ENCODE measurements at regions not wholly inside any gene's neighbourhood (a gene's known extent, or its start where the extent isn't known, plus 50 kb on each side); places are given as distances from the start of the nearest gene placed in this dataset.

- H3K9me3 ChIP-seq (ENCODE audit: control insufficient read depth in 5 of 5, low read length in 5 of 5) = no peaks in the 10 kb centered on the region
- no peak overlapping the region for H3K4me3 ChIP-seq (ENCODE audit: low read depth in 1 of 5, low read length in 5 of 5)
- no peaks in the 10 kb centered on the region for H3K36me3 ChIP-seq (ENCODE audit: control insufficient read depth in 5 of 5, insufficient read depth in 5 of 5, low read length in 5 of 5)
- H3K4me1 ChIP-seq (ENCODE audit: control insufficient read depth in 5 of 5, insufficient read depth in 5 of 5, low read length in 5 of 5) = no peaks in the 10 kb centered on the region
- H3K9ac ChIP-seq (ENCODE audit: low read length in 5 of 5) = no peak overlapping the region
- H3K27ac ChIP-seq (ENCODE audit: low read depth, low read length) = no peak overlapping the region
- H3K27me3 ChIP-seq (ENCODE audit: control insufficient read depth in 5 of 5, insufficient read depth in 4 of 5, low read length in 5 of 5) = no peaks in the 10 kb centered on the region
Measured at GRCh38 chr6:93927731-93928130, 508.4 kb upstream of the EPHA7 start.

- no peaks in the 10 kb centered on the region for H3K9me3 ChIP-seq (ENCODE audit: control insufficient read depth in 5 of 5, low read length in 5 of 5)
- H3K4me1 ChIP-seq (ENCODE audit: control insufficient read depth in 5 of 5, insufficient read depth in 5 of 5, low read length in 5 of 5) = no peaks in the 10 kb centered on the region
- no peak overlapping the region for H3K27ac ChIP-seq (ENCODE audit: low read depth, low read length)
- no peaks in the 10 kb centered on the region for H3K27me3 ChIP-seq (ENCODE audit: control insufficient read depth in 5 of 5, insufficient read depth in 4 of 5, low read length in 5 of 5)
- no peak overlapping the region for H3K4me3 ChIP-seq (ENCODE audit: low read depth in 1 of 5, low read length in 5 of 5)
- no peaks in the 10 kb centered on the region for H3K36me3 ChIP-seq (ENCODE audit: control insufficient read depth in 5 of 5, insufficient read depth in 5 of 5, low read length in 5 of 5)
- no peak overlapping the region for H3K9ac ChIP-seq (ENCODE audit: low read length in 5 of 5)
Measured at GRCh38 chr6:93919365-93919764, 500.0 kb upstream of the EPHA7 start.

DNA sequence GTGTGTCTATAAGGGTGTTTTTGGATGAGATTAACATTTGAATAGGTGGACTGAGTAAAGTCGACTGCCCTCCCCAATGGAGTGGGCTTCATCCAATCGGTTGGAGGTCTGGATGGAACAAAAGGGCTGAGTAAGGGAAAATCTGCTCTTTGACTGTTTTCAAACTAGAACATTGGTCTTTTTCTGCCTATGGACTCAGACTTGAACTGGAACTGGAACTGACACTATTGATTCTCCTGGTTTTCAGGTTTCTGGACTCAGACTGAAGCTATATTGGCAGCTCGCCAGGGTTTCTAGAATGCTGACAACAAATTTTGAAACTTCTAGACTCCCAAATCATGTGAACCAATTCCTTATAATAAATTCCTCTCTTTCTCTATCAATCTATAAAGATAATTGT, 498.9 kb upstream of the EPHA7 start:
- Histone ChIP-seq H3K4me1 (ENCODE audit: control insufficient read depth in 5 of 5, insufficient read depth in 5 of 5, low read length in 5 of 5) (no peaks in the 10 kb centered on the region), H3K4me3 (ENCODE audit: low read depth in 1 of 5, low read length in 5 of 5) (no peak overlapping the region), H3K27me3 (ENCODE audit: control insufficient read depth in 5 of 5, insufficient read depth in 4 of 5, low read length in 5 of 5) (no peaks in the 10 kb centered on the region), H3K36me3 (ENCODE audit: control insufficient read depth in 5 of 5, insufficient read depth in 5 of 5, low read length in 5 of 5) (no peaks in the 10 kb centered on the region), H3K9ac (ENCODE audit: low read length in 5 of 5) (no peak overlapping the region), H3K27ac (ENCODE audit: low read depth, low read length) (no peak overlapping the region), H3K9me3 (ENCODE audit: control insufficient read depth in 5 of 5, low read length in 5 of 5) (no peaks in the 10 kb centered on the region)

DNA sequence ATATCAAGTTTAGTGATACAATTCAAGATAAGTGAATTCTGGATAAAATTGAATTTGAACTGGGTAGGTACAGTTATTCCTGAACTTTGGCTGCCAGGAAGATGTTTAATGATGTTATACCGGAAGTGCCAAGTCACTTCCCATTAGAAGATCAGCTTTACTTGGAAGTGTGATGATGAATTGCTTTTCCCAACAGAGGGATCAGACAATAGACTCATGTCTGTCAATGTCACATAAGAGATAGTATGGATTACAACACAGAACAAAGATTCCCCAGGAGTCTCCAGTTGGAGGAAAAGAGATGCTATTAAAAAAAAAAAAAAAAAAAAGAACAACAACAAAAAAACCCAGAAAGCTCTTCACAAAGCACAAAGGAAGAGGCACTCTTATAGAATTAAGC, 497.9 kb upstream of the EPHA7 start:
- H3K27me3 ChIP-seq (ENCODE audit: control insufficient read depth in 5 of 5, insufficient read depth in 4 of 5, low read length in 5 of 5) = no peaks in the 10 kb centered on the region
- no peaks in the 10 kb centered on the region for H3K9me3 ChIP-seq (ENCODE audit: control insufficient read depth in 5 of 5, low read length in 5 of 5)
- no peaks in the 10 kb centered on the region for H3K36me3 ChIP-seq (ENCODE audit: control insufficient read depth in 5 of 5, insufficient read depth in 5 of 5, low read length in 5 of 5)
- H3K4me3 ChIP-seq (ENCODE audit: low read depth in 1 of 5, low read length in 5 of 5) = no peak overlapping the region
- H3K9ac ChIP-seq (ENCODE audit: low read length in 5 of 5) = no peak overlapping the region
- H3K27ac ChIP-seq (ENCODE audit: low read depth, low read length) = no peak overlapping the region
- no peaks in the 10 kb centered on the region for H3K4me1 ChIP-seq (ENCODE audit: control insufficient read depth in 5 of 5, insufficient read depth in 5 of 5, low read length in 5 of 5)

- H3K9ac ChIP-seq (ENCODE audit: low read length in 5 of 5) = no peak overlapping the region
- H3K27ac ChIP-seq (ENCODE audit: low read depth, low read length) = no peak overlapping the region
- no peaks in the 10 kb centered on the region for H3K4me1 ChIP-seq (ENCODE audit: control insufficient read depth in 5 of 5, insufficient read depth in 5 of 5, low read length in 5 of 5)
- no peaks in the 10 kb centered on the region for H3K27me3 ChIP-seq (ENCODE audit: control insufficient read depth in 5 of 5, insufficient read depth in 4 of 5, low read length in 5 of 5)
- H3K9me3 ChIP-seq (ENCODE audit: control insufficient read depth in 5 of 5, low read length in 5 of 5) = no peaks in the 10 kb centered on the region
- no peaks in the 10 kb centered on the region for H3K36me3 ChIP-seq (ENCODE audit: control insufficient read depth in 5 of 5, insufficient read depth in 5 of 5, low read length in 5 of 5)
- no peak overlapping the region for H3K4me3 ChIP-seq (ENCODE audit: low read depth in 1 of 5, low read length in 5 of 5)
Measured at GRCh38 chr6:93916716-93917115, 497.4 kb upstream of the EPHA7 start.

DNA sequence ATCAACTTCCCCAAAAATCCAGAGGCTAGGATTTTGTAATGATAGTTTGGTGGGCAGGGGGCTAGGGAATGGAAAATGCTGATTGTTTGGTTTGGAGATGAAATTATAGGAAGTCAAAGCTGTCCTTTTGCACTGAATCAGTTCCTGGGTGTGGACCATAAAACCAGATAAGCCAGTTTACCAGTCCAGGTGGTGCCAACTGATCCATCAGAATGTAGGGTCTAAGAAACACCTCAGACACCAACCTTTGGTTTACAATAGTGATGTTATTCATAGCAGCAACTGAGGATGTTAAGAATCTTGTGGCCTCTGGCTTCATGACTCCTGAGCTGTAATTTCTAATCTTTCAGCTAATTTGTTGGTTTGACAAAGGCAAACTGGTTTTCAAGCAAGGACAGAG, 496.6 kb upstream of the EPHA7 start:
- Histone ChIP-seq H3K9ac (ENCODE audit: low read length in 5 of 5) (no peak overlapping the region), H3K4me3 (ENCODE audit: low read depth in 1 of 5, low read length in 5 of 5) (no peak overlapping the region), H3K27ac (ENCODE audit: low read depth, low read length) (no peak overlapping the region), H3K4me1 (ENCODE audit: control insufficient read depth in 5 of 5, insufficient read depth in 5 of 5, low read length in 5 of 5) (no peaks in the 10 kb centered on the region), H3K36me3 (ENCODE audit: control insufficient read depth in 5 of 5, insufficient read depth in 5 of 5, low read length in 5 of 5) (no peaks in the 10 kb centered on the region), H3K27me3 (ENCODE audit: control insufficient read depth in 5 of 5, insufficient read depth in 4 of 5, low read length in 5 of 5) (no peaks in the 10 kb centered on the region), H3K9me3 (ENCODE audit: control insufficient read depth in 5 of 5, low read length in 5 of 5) (no peaks in the 10 kb centered on the region)

DNA sequence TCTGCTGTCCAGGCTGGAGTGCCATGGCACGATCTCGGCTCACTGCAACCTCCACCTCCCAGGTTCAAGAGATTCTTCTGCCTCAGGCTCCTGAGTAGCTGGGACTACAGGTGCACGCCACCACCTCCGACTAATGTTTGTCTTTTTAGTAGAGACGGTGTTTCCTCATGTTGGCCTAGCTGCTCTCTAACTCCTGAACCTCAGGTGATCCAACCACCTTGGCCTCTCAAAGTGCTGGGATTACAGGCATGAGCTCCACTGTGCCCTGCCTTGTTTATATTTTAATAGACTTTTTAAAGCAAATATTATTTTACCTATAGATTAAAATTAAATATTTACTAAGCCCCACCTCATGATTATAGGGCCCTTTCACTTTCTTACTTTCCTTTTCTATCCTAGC, 483.2 kb upstream of the EPHA7 start:
- Histone ChIP-seq H3K27ac (ENCODE audit: low read depth, low read length) (no peak overlapping the region), H3K4me3 (ENCODE audit: low read depth in 1 of 5, low read length in 5 of 5) (no peak overlapping the region), H3K9me3 (ENCODE audit: control insufficient read depth in 5 of 5, low read length in 5 of 5) (peaks cover 0 to 6% (median 0%) of the 10 kb centered on the region in 5 donors), H3K4me1 (ENCODE audit: control insufficient read depth in 5 of 5, insufficient read depth in 5 of 5, low read length in 5 of 5) (no peaks in the 10 kb centered on the region), H3K27me3 (ENCODE audit: control insufficient read depth in 5 of 5, insufficient read depth in 4 of 5, low read length in 5 of 5) (no peaks in the 10 kb centered on the region), H3K36me3 (ENCODE audit: control insufficient read depth in 5 of 5, insufficient read depth in 5 of 5, low read length in 5 of 5) (no peaks in the 10 kb centered on the region), H3K9ac (ENCODE audit: low read length in 5 of 5) (no peak overlapping the region)

GRCh38 chr6:93900142-93900541, 480.8 kb upstream of the EPHA7 start:
- H3K27ac ChIP-seq (ENCODE audit: low read depth, low read length) = no peak overlapping the region
- H3K4me1 ChIP-seq (ENCODE audit: control insufficient read depth in 5 of 5, insufficient read depth in 5 of 5, low read length in 5 of 5) = no peaks in the 10 kb centered on the region
- no peak overlapping the region for H3K4me3 ChIP-seq (ENCODE audit: low read depth in 1 of 5, low read length in 5 of 5)
- H3K9me3 ChIP-seq (ENCODE audit: control insufficient read depth in 5 of 5, low read length in 5 of 5) = peaks cover 0 to 2% (median 0%) of the 10 kb centered on the region in 5 donors
- H3K36me3 ChIP-seq (ENCODE audit: control insufficient read depth in 5 of 5, insufficient read depth in 5 of 5, low read length in 5 of 5) = no peaks in the 10 kb centered on the region
- H3K9ac ChIP-seq (ENCODE audit: low read length in 5 of 5) = no peak overlapping the region
- H3K27me3 ChIP-seq (ENCODE audit: control insufficient read depth in 5 of 5, insufficient read depth in 4 of 5, low read length in 5 of 5) = no peaks in the 10 kb centered on the region

DNA sequence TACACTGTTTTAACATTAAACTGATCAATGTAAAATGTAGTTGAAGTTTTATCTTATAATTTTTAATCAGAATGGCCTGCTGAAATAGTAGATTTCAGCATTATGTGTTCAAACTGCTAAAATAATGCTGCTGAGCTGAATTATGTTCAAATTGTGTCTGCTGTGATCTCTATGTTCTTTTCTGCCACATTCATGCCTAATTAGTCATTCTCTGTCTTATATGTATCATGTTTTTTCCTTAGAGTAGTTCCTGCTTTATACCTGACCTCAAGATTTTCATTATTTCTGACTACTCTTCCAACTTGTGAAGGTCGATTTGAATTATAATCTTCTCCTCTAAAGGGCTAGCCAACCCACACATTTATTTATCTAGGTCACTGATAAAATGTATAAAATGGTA, 476.7 kb upstream of the EPHA7 start:
- Histone ChIP-seq H3K4me3 (ENCODE audit: low read depth in 1 of 5, low read length in 5 of 5) (no peak overlapping the region), H3K36me3 (ENCODE audit: control insufficient read depth in 5 of 5, insufficient read depth in 5 of 5, low read length in 5 of 5) (no peaks in the 10 kb centered on the region), H3K27me3 (ENCODE audit: control insufficient read depth in 5 of 5, insufficient read depth in 4 of 5, low read length in 5 of 5) (no peaks in the 10 kb centered on the region), H3K9ac (ENCODE audit: low read length in 5 of 5) (no peak overlapping the region), H3K9me3 (ENCODE audit: control insufficient read depth in 5 of 5, low read length in 5 of 5) (no peaks in the 10 kb centered on the region), H3K27ac (ENCODE audit: low read depth, low read length) (no peak overlapping the region), H3K4me1 (ENCODE audit: control insufficient read depth in 5 of 5, insufficient read depth in 5 of 5, low read length in 5 of 5) (no peaks in the 10 kb centered on the region)

DNA sequence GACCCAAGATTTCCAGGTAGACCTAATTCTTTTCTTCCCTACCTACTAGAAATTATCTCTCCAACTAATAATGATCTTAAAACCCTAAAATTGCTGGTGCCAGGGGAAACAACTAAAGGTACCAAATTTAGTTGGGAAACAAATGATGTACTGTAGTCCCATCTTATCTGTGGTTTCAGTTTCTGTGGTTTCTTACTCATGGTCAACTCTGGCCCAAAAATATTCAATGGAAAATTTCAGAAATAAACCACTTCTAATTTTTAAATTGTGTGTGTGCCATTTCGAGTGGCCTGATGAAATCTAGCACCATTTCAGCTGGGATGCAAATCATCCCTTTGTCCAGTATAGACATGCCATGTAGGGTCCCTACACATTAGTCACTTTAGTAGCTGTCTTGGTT, 475.2 kb upstream of the EPHA7 start:
- Histone ChIP-seq H3K27me3 (ENCODE audit: control insufficient read depth in 5 of 5, insufficient read depth in 4 of 5, low read length in 5 of 5) (no peaks in the 10 kb centered on the region), H3K9ac (ENCODE audit: low read length in 5 of 5) (no peak overlapping the region), H3K36me3 (ENCODE audit: control insufficient read depth in 5 of 5, insufficient read depth in 5 of 5, low read length in 5 of 5) (no peaks in the 10 kb centered on the region), H3K4me3 (ENCODE audit: low read depth in 1 of 5, low read length in 5 of 5) (no peak overlapping the region), H3K4me1 (ENCODE audit: control insufficient read depth in 5 of 5, insufficient read depth in 5 of 5, low read length in 5 of 5) (no peaks in the 10 kb centered on the region), H3K9me3 (ENCODE audit: control insufficient read depth in 5 of 5, low read length in 5 of 5) (no peaks in the 10 kb centered on the region), H3K27ac (ENCODE audit: low read depth, low read length) (no peak overlapping the region)

GRCh38 chr6:93889713-93890112, 470.4 kb upstream of the EPHA7 start:
- no peak overlapping the region for H3K9ac ChIP-seq (ENCODE audit: low read length in 5 of 5)
- H3K27ac ChIP-seq (ENCODE audit: low read depth, low read length) = no peak overlapping the region
- no peak overlapping the region for H3K4me3 ChIP-seq (ENCODE audit: low read depth in 1 of 5, low read length in 5 of 5)
- no peaks in the 10 kb centered on the region for H3K36me3 ChIP-seq (ENCODE audit: control insufficient read depth in 5 of 5, insufficient read depth in 5 of 5, low read length in 5 of 5)
- no peaks in the 10 kb centered on the region for H3K27me3 ChIP-seq (ENCODE audit: control insufficient read depth in 5 of 5, insufficient read depth in 4 of 5, low read length in 5 of 5)
- no peaks in the 10 kb centered on the region for H3K4me1 ChIP-seq (ENCODE audit: control insufficient read depth in 5 of 5, insufficient read depth in 5 of 5, low read length in 5 of 5)
- H3K9me3 ChIP-seq (ENCODE audit: control insufficient read depth in 5 of 5, low read length in 5 of 5) = no peaks in the 10 kb centered on the region
